HG03378 (cell line): ENCODE measurements at regions not wholly inside any gene's neighbourhood (a gene's known extent, or its start where the extent isn't known, plus 50 kb on each side); places are given as distances from the start of the nearest gene placed in this dataset.
"Not testable (repeated sequence)": the region's sequence is repeated elsewhere in the genome, so short reads cannot be mapped to it uniquely, and the experiment has no call there.

ENCODE experiments used
- ATAC-seq: cut with Tn5 transposase; IDR thresholded peaks from one replicate; pipeline ENCODE4 v1.9.1; 2021; ENCODE audit warnings: mild to moderate bottlenecking, moderate library complexity; ENCODE audit not compliant: unreplicated experiment

DNA sequence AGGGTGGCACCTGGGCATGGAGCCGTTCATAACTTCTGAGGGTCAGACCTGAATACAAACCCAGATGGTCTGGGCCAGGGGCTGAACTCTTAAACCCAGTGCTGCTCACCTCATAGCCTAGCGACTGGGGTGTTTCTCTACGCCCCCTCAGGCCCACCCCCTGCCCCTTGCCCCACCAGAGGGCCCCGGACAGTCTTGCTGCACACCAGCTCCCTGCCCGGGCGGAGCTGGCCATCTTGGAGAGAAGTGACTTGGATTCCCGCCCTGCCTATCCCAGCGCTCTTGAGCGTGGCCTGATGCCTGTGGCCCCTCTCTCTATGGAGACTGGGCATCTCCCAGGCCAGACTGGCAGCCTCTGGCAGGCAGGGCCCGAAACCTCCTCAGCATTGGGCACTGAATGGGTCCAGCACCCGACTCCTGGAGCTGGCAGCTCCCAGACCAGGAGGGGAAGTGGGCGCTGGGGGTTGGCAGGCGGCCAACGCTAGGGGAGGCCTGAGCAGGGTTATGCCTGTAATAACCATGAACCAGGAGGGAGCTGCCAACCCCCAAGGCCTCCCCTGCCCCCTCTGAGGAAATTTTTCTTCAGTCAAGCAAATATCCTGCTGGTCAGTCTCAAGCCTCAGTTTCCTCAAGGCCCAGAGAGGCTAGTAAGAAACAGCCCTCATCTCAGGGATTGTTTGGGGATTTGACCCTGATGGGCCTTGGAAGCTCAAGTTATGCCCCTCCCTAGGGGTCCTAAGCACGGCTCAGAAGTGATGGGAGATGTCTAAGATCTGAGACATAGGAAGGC, 169.5 kb downstream of the VEGFA start:
- ATAC-seq = no peak

DNA sequence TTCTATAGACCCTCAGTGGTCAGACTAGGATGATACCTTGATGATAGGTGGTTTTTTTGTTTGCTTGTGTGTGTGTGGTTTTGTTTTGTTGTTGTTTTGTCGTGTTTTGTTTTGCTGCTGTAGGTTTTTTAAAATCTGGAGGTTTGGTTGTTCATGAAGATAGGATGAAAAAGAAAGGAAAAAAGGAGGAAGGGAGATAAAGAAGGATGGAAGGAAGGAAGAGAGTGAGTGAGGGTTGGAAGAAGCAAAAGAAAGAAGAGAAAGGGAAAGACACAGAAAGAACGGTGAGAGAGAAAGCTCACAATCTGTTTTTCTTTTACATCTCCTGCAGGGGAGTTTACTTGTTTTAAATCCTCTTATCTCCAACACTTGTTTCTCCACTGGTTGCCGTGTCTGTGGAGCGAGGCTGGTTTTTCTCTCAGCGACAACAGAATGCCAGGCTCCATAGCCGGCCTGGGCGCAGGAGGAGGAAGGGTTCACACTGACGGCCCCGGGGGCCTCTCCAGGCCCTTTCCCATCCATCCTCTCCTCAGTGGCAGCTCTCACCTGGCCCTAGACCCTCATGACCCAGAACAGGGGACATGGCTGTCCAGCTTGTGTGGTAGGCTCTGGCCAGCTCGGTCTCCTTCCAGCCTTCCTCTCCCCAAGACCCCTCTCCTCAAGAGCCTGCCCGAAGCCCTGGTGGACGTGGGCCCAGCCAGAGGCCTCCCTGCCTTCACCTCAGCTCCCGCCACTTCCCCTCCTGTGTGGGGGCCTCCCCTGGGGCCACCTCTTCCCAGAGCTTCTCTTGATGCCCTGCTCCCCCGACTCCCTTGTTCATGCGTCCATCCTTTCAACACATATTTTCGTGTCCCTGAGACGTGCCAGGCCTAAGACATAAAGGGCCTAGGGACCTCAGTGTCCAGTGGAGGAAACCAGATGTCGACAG, 168.4 kb downstream of the VEGFA start:
- ATAC-seq = no peak

DNA sequence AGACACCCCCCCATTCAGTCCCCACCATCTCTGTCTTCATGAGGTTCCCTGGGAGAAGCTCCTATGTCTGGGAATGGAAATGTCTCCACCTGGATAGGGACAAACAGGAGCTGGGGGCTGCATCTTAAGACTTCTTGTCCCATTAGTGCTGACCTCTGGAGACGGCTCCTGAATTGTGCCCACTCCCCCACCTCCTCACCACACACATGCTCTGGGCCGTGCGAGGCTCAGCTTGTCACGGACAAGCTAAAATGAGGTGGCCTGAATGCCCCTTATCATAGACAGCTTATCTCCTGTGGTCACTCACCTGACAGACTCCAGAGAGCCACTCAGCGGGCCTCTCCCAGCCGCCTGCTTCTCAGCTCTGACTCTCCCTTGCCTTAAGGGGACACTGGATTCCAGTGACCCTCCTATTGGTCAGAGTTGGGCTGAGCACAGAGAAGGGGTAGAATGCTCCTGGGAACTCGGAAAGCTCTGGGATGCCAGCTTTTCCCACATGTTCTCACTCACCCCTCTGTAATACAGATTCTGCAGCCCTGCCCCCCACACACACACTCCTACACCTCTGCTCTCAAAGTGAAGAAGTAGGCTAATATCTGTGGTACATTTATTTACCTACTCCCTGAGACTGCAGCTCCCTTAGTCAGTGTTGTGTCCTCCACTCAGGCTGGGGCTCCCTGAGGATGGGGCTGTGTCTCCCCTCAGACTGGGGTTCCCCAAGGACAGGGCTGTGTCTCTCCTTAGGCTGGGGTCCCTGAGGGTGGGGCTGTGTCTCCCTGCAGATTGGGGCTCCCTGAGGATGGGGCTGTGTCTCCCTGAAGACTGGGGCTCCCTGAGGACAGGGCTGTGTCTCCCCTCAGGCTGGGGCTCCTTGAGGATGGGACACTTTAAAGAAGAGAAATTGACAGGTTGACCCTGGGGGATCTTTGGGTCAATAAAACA, 167.5 kb downstream of the VEGFA start:
- ATAC-seq = no peak

DNA sequence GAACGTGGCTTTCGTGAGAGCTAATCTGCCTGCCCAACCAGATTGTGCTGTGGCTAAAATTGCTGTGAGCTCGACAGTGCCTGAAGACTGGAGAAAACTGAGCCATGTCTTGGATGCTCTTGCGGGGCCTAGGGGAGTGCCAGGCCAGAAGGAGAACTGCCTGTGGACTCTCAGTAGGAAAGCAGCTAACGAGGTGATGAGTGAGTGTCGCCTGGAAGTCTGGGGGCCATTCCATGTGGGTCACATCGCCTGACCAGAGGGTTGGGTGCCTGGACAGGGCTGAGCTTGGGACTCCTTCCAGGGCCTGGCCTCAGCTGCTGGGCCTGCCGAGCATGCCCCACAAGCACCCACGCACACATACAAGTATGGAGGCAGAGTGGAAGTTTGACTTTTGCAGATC, 166.5 kb downstream of the VEGFA start:
- no peak for ATAC-seq

DNA sequence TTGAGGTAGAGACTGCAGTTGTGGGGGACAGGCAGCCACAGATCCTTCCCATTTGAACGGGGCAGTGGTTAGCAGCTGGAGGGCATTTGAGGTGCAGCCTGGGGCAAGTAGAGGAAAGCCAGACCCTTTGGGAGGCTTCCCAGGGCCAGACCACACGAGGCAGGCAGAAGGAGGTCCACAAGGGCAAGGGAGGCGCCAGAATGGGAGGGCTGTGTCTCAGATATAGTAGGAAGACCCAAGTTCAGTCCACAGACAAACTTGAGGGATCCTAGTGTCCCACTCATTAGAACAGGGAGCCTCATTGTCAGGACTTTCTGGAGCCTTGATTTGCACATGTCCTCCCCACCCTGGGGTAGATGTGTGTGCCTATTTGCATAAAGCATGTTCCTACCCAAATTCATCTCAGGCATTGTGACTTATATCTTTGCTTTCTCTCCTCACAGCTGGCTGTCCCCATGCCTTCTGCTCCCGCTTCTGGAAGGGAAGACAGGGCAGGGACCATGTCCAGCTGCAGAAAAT, 166.0 kb downstream of the VEGFA start:
- ATAC-seq = no peak

DNA sequence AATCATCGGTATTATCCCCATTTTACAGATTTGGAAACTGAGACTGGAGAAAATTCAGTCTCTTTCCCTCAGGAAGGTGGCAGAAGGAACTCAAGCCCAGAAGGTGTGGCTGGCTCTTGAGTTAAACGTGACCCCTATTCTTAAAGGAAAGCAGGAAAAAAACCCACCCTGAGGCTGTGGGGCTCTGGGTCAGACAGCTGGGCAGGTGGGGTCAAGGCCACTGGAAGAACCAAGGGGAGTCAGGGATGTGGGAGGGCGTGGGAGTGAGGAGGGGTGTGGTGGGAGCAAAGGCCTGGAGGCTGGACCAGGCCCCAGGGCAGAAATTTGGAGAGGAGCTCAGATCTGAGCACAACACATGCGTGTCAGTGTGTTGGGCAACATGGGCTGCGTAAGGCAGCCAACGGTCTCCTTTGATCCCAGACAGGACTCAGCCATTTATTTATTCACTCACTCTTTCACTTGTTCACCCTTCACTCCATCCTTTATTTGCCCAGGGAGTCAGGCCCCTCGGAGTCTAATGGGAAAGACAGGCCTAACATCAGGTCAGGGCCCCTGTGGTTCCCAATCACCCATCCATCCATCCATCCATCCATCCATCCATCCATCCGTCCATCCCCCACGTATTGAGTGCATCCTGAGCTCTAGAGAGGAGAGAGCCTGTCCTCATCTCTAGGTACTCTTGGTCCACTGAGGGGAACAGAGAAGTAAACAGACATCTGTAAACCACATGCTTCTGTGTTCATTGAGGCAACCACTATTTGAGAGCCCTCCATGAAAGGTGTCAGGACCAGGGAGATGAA, 165.0 kb downstream of the VEGFA start:
- no peak for ATAC-seq

DNA sequence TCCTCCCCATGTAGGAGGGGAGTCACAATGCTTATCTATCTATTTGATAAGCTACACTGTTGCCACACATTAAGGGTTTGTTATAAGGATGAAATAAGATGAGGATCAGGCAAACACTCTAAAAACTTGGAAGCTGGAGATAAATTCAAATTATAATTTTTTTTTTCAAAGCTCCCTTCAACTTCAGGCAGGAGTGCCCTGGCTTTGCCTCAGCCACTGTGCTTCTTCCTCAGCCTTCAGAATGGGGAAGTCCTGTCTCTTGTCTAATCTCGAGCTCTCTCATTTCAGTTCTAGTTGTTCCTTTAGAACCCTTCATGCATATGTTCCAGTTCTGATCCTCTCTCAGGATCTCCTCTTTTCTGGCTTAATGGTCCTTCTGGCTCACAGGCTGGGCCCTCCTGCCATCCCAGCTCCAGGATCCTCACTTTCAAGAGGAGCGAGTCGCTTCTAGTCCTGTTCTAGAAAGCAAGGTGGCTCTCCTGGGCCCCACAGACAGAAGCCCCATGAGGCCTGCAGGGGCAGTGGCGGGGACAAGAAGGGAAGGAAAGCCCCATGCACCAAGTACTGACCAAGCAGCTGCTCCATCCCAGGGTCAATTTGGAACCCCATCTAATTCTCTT, 164.3 kb downstream of the VEGFA start:
- ATAC-seq = no peak

DNA sequence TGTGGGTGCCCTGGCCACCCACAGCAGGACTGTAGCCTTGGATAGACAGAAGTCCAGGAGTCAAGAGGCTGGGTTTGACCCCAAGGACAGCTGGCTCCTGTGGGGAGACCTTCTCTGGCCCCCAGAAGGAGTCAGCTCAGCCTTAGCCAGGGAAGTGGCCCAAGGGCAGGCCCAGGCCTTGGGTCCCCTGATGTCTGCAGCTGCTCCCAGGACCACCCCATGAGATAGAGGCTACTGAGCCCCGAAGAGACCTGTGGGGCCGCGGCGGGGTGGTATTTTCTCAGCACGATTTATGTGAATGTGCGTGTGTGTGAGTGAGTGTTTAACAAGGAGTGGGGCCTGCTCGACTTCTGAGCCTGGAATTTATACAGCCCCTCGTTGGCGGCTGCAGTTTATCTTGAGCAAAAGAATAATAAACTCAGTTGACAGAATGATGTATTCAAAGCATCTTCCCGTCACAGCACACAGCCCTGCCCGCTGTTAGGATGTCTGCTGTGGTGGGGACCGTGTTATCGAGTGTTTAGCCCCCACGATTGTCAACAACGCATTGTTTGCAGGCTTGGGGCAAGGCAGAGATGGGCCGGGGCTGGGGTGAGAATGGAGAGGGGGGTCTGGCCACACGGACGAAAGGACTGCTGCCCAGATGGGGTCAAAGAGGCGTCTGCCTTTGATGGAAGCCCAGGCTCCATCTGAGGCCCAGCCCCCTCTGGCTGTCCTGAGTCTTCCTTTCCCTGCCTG, 163.3 kb downstream of the VEGFA start:
- no peak for ATAC-seq

DNA sequence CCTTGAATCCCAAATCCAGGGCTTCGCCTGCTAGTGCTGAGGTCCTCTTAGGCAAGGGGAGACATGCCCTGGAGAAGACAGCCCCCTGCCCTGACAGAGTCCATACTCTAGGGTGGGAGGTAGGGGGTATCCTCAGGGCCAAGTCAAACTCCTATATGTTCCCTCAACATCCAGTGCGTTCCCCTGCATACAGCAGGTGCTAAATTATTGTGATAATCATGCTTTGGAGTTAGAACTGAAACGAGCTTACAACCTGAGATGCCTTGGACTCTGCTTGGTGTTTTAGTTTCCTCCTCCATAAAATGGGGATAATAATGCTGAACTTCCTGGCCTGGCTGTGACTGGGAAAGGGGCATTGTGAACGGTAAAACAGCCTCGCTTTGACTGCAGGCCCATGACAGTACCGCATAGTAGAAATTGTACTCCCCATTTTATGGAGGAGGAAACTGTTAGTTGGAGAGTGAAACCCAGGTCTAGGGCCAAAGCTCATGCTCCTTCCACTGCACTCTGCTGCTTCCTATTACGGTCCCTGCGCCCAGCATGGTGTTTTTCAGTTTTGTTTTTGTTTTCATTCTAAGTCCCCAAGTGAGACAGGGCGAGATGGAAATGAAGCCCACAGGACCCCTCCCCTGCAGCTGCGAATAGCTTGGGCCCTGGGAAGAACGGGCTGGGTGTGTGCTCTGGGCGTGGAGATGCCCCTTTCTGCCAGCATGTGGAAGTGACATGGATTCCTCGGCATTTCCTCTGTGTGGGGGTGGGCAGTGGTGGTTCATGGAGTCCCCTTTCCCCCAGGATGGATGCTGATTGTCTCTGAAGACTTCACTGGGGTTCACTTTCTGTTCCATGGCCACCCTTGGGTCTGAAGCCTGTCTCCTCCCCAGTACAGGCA, 162.5 kb downstream of the VEGFA start:
- ATAC-seq = no peak

DNA sequence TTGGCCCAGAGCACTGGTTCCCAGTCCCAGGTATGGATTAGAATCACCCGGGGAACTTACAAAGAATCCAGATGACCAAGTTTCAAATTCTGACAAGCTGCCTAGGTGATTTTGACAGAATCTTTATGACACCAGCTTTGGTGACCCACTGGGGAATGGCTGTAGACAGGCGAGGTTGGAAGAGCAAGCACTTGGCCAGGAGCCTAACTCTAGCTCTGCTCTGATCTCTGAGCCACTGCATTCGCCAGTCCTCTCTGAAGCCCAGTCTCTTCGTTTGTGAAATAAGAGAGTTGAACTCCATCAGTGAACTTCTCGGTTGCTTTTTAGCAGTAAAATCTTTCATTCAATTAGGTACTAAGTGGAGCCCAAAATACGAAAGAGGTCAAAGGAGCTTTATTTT, 161.2 kb downstream of the VEGFA start:
- no peak for ATAC-seq

DNA sequence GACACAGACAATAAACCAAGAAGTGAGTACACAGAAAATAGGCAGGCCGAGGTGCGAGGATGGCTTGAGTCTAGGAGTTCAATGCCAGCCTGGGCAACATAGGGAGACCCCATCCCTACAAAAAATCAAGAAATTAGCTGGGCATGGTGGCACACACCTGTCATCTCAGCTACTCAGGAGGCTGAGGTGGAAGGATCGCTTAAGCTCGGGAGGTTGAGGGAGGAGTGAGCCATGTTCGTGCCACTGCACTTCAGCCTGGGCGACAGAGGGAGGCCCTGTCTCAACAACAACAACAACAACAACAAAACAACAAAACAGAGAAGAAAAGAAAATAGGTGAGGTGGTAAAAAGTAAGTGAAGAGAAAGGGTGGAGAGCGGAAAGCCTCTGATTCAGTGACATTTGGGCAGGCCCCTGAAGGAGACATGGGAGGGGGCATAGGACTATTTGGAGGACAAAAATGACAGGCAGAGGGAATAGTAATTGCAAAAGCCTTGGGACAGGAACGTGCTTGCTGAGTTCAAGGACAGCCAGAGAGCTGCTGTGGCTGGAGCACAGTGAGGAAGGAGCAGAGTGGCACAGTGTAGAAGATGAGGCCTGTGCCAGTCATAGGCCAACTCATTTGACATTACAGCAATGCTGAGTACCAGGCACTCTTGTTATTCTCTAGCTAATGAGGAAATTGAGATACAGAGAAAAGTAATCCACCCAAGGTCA, 160.6 kb downstream of the VEGFA start:
- no peak for ATAC-seq

DNA sequence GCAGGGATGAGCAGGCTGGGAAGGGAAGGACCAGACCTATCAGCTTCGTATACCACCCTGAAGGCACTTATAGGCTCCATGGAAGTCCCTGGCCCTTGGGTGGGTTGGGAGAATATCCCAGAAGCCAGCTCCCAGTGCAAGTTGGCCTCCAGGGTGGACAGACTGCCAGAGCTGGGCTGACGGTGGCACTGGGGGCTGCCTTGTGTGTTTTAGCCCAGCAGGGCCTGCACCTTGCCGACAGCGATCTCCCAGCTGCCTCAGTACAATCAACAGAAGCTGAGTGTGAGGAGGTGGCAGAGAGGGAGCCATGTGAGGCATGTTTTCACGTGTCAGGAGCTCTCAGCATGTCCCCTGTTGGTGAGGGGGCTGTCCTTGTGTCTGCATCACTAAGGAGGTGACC, 159.5 kb downstream of the VEGFA start:
- ATAC-seq = no peak

DNA sequence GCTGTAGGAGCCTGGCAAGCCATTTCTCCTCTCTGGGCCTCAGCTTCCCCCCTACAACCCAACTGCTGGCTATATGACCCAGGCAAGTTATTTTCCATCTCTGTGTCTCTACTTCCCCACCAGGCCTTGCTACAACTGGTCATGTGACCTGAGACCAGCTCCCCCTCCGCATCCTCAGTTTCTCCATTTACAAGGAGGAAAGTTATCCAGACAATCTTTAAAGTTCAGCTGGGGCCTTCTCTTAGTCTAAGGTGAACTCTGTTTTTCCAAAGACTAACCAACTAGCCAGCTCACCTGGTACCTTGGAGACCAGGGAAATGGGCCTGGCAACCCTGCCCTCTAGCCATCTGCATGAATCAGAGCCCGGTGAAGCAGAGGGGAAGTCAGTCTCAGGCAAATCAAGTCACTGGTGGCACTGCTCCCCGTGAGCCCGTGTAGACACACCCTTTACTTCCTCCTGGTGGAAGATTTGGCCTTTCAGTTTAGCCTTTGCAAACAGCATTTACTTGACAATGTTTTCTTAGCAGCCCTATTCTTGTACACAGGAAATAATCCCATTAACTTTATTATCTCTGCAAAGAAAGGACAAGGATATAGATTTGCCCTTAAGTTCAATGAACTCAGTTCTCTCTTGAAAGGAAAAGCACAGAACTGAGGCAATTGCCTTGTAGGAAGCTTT, 157.7 kb downstream of the VEGFA start:
- ATAC-seq = no peak

DNA sequence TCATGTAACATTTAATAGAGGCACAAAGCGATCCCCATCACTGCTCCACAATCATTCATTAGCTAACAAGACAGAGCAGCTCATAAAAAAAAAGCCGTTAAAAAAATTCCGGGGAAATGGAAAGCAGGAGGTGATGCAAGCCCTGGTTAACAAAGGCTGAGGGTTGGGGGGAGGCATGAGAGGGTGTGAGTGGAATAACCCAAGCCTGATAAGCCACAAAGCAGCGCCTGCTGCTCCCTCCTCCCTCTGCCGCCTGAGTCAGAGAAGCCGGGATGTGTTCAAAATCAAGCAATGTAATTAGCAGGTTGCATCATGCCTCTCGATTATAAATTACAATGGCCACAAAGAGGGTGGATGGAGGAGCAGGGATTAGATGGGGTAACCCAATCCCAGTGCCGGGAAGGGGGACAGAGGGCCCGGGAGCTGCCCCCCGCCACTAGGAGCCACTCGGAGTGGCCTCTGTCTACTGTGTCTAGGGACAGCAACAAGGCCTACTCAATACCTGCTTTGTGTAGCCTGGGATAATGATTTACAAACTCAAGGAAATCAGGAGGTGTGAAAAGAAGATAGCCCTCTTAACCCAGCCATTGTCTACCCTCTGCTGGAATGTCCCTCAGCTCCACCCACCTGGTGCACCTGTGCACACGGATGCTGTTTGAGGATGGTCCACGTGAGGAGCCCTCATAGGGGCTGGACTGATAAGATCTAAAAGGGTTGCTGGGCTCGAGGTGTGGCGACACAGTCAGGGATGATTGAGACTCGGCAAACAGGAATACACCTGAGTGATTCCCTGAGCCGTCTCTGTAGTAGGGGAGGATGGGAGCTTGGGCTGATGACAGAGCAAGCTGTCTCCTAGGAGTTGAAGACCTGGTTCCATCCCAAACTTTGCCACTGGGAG, 156.9 kb downstream of the VEGFA start:
- ATAC-seq = no peak

DNA sequence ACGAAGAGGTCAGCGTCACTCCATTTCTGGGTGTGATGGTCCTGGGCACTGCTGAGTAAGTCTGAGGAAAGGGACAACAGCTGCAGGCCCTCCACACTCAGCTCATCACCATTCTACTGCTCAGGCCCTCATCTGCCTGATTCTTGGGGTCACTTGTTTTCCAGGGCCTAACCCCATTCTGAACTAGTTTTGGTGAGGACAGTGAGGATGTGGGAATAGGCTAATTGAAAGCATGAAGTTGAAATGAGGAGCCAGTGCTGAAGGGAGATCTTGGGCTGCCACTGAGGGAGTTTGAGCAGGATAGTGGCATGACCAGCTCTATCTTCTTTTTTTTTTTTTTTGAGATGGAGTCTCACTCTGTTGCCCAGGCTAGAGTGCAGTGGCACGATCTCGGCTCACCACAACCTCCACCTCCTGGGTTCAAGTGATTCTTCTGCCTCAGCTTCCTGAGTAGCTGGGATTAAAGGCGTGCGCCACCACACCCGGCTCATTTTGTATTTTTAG, 155.7 kb downstream of the VEGFA start:
- not testable (repeated sequence) for ATAC-seq
